HFF-Myc (cell line): ENCODE measurements at regions not wholly inside any gene's neighbourhood (a gene's known extent, or its start where the extent isn't known, plus 50 kb on each side); places are given as distances from the start of the nearest gene placed in this dataset.

ENCODE experiments used
- DNase-seq: peaks from one replicate; pipeline ENCODE4 v3.0.0-alpha.2; 2011; ENCODE audit warnings: low read depth; ENCODE audit errors: extremely low read depth
- H3K4me3 ChIP-seq: replicated peaks from 2 replicates; pipeline ENCODE4 v1.5.1; 2011; ENCODE audit warnings: low read depth, mild to moderate bottlenecking, control low read depth, low read length
- CTCF ChIP-seq: IDR thresholded peaks from 2 replicates; pipeline ENCODE4 v1.5.1; 2012; ENCODE audit warnings: mild to moderate bottlenecking, low read depth, low read length, control low read depth; ENCODE audit errors: missing control alignments

DNA sequence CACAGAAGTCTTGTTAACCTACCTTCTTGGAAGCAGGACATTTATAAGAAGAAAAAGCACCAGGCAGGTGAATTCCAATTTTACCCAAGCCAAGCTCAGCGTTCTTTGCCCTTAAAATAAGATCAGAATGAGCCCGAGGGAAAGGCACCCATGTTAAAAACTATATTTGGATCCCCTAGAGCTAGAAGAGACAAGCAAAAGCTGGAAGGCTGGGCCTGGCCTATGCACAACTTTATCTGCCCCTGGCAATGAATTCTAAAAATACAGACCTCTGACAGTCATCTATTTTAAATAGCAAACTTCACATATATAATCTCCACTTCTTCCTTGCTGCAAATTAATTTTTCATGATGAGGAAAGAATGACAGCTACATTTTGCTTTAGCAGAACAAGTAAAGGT, 180.9 kb downstream of the FGFR2 start:
- H3K4me3 ChIP-seq: no peak overlapping the region
- DNase-seq: no peak
- no peak for TF ChIP-seq CTCF

DNA sequence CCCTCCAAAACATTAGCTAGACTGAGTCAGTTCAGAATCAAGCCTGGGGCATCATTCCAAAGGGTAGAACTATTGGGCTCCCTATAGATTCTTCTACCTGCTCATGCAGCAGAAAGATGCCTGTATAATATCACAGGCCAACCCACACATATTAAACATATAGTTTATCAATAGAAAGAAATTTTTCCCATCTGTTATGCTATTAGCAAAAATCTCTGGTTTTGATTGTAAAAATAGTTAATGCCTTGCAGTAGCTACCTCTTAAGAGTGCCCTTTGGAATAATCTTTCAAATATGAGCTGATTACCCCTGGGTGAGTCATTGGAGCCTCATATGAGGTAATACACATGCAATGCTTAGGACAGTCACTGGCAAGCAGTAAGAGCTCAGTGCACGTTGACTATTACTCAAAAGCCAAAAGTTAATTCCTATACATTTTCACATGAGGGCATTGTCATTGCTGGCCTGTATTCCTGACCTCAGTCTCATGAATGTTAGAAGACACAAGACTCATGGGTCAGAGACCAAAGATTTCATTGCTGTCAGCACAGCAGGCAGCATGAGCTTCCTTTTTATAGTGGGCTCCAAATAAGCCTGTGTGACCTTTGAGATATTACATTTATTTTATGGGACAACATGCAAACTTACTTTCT, 180.0 kb downstream of the FGFR2 start:
- TF ChIP-seq CTCF: no peak
- H3K4me3 ChIP-seq: no peak overlapping the region
- no peak for DNase-seq

- no peak for TF ChIP-seq CTCF
- DNase-seq: no peak
- H3K4me3 ChIP-seq: no peak overlapping the region
These were observed 178.2 kb downstream of the FGFR2 start for GRCh38 chr10:121420006-121420405.

DNA sequence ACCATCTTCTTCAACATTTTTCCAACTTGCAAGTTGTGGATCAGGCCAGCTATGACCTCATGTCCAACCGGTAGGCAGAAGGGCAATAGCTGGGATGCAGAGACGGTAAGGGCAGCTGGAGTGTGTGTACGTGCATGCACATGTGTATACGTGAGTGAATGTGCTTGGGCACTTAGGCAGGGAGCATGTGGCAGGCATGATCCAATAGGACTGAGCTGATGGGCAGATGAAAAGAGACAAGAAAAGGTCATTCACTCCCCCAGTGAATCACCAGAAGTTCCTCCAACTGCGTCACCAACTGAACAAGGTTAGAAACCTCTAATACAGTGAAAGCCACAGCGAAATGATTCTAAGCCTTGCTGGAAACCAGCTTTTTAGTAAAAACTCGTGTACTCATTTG, 176.1 kb downstream of the FGFR2 start:
- no peak for TF ChIP-seq CTCF
- DNase-seq: no peak

DNA sequence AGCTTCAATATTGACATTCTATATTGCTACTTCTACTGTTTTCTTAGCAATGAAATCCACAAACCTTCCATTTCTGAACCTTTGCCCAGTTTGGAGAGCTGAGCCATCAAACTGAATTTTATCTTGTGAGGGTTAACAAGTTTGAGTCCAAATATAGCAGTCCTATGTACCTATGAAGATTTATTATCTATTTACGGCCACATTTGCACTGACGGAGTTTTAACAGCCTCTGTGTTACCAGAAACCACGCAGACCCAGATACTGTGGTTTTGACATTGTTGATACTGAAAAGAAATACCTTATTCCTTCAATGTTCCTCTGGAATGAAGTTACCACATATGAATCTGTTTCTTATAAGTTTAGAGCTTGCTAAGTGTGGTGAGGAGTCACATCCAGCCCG, 172.6 kb downstream of the FGFR2 start:
- DNase-seq: no peak
- no peak for TF ChIP-seq CTCF

More for the DNA sequence above, 176.1 kb downstream of the FGFR2 start:
- no peak overlapping the region for H3K4me3 ChIP-seq

DNA sequence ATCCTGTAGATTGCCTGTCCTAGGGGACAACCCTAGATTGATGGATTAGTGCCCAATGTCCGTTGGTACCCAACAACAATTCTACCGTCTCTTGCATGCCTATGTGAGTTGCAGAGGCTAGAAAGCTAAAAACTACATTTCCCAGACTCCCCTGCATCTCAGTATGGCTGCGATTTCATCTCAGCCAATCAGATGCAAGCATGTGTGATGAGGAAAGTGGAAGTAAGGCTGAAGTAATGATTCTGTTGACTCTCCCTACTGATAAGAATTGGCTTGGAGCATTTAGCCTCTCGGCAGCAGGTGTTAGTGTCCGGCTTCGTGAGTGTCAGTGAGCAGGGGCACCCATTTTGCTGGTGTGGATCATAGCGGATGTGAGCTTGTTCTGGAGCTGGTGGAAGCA, 171.9 kb downstream of the FGFR2 start:
- no peak overlapping the region for H3K4me3 ChIP-seq
- DNase-seq: no peak
- TF ChIP-seq CTCF: no peak

More for the DNA sequence above, 172.6 kb downstream of the FGFR2 start:
- no peak overlapping the region for H3K4me3 ChIP-seq
